Mammary epithelial cell (primary cell): ENCODE measurements at regions not wholly inside any gene's neighbourhood (a gene's known extent, or its start where the extent isn't known, plus 50 kb on each side); places are given as distances from the start of the nearest gene placed in this dataset.

Experiments
- EZH2 ChIP-seq: IDR thresholded peaks from 2 replicates; pipeline ENCODE4 v1.6.1; 2012; ENCODE audit warnings: low read length, inconsistent platforms, borderline replicate concordance
- TF ChIP-seq, protein P1 (sequence below), 2 donors: IDR thresholded peaks in 1 of 2; conservative IDR thresholded peaks in 1 of 2; 2 replicates each; pipeline ENCODE4 v1.5.1; 2011 to 2012; ENCODE audit warnings: inconsistent platforms in 2 of 2, low read length in 2 of 2, mild to moderate bottlenecking in 2 of 2, control low read depth in 1 of 2, low read depth in 1 of 2; ENCODE audit not compliant: insufficient read depth in 1 of 2; ENCODE audit errors: extremely low read depth in 1 of 2

DNA sequence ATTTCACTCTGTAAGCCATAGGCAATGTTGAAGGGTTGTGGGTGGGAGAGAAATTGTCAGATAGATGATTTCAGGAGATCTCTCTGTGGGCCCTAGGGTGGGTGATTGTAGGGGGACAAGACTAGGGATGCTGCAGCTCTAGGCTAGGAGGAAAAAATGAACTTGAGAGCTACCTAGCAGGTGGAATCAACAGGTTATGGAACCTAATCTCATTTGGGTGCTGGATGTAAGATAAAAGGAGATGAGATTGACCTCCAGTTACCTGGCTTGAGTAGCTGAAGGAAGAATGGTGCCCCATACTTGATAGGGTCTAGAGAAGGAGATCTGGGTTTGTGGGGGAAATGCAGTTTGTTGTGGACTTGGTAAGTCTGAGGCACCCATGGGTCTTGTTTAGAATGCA is 396.5 kb downstream of the RRAGC start:
- TF ChIP-seq, protein P1, sequence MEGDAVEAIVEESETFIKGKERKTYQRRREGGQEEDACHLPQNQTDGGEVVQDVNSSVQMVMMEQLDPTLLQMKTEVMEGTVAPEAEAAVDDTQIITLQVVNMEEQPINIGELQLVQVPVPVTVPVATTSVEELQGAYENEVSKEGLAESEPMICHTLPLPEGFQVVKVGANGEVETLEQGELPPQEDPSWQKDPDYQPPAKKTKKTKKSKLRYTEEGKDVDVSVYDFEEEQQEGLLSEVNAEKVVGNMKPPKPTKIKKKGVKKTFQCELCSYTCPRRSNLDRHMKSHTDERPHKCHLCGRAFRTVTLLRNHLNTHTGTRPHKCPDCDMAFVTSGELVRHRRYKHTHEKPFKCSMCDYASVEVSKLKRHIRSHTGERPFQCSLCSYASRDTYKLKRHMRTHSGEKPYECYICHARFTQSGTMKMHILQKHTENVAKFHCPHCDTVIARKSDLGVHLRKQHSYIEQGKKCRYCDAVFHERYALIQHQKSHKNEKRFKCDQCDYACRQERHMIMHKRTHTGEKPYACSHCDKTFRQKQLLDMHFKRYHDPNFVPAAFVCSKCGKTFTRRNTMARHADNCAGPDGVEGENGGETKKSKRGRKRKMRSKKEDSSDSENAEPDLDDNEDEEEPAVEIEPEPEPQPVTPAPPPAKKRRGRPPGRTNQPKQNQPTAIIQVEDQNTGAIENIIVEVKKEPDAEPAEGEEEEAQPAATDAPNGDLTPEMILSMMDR (conservative IDR thresholded peaks at IDR 0.05 in 1 of 2, IDR thresholded peaks at IDR 0.05 in 1 of 2; ENCODE audit: extremely low read depth in 1 of 2, insufficient read depth in 1 of 2, low read depth in 1 of 2, low read length in 2 of 2): no peak
- no peak for TF ChIP-seq EZH2
